ENCODE measurements at regions not wholly inside any gene's neighbourhood (a gene's known extent, or its start where the extent isn't known, plus 50 kb on each side); places are given as distances from the start of the nearest gene placed in this dataset.

DNA sequence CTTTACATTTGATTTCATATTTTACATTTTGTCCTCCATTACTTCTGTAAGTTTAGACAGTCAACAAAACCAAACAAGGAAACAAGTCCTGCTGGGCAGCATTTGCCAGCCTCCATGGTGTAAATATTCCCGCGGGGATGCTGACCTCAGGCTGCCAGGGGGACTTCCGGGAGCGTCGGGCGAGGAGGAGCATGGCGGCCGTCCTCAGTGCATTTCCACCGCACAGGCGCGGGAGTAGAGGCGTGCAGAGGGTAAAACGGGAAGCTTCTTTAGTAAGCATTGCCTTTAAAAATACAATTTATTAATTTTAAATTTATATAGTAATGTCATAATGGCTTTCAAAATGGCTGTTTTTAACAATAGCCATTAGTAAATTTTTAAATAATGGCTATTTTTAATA, 385.3 kb upstream of the IRX4 start:
- TF ChIP-seq EZH2 (IDR thresholded peaks at IDR 0.05), result no peak
- TF ChIP-seq, protein P1, sequence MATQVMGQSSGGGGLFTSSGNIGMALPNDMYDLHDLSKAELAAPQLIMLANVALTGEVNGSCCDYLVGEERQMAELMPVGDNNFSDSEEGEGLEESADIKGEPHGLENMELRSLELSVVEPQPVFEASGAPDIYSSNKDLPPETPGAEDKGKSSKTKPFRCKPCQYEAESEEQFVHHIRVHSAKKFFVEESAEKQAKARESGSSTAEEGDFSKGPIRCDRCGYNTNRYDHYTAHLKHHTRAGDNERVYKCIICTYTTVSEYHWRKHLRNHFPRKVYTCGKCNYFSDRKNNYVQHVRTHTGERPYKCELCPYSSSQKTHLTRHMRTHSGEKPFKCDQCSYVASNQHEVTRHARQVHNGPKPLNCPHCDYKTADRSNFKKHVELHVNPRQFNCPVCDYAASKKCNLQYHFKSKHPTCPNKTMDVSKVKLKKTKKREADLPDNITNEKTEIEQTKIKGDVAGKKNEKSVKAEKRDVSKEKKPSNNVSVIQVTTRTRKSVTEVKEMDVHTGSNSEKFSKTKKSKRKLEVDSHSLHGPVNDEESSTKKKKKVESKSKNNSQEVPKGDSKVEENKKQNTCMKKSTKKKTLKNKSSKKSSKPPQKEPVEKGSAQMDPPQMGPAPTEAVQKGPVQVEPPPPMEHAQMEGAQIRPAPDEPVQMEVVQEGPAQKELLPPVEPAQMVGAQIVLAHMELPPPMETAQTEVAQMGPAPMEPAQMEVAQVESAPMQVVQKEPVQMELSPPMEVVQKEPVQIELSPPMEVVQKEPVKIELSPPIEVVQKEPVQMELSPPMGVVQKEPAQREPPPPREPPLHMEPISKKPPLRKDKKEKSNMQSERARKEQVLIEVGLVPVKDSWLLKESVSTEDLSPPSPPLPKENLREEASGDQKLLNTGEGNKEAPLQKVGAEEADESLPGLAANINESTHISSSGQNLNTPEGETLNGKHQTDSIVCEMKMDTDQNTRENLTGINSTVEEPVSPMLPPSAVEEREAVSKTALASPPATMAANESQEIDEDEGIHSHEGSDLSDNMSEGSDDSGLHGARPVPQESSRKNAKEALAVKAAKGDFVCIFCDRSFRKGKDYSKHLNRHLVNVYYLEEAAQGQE (IDR thresholded peaks at IDR 0.05; ENCODE audit: low read depth), result no peak
- intact Hi-C loops (cut with micrococcal nuclease), result no loop called here
- ATAC-seq (no peak), DNase-seq (ENCODE audit: low read depth, low spot score) (no peak)
- H3K27ac ChIP-seq (ENCODE audit: low read depth, low read length), result no peak overlapping the region
- BruUV-seq (replicated peaks), result no TSS peak
- no peaks in the 10 kb centered on the region for H4K20me1 ChIP-seq (ENCODE audit: insufficient read depth)
- CTCF ChIA-PET, result no interaction called here
- H3K36me3 ChIP-seq (ENCODE audit: control insufficient read depth in 1 of 2, insufficient read depth in 2 of 2, low read length in 2 of 2), result no peaks in the 10 kb centered on the region
- no peak overlapping the region for H3K4me2 ChIP-seq (ENCODE audit: low read length)
- RAD21 ChIA-PET (ENCODE audit: low non-redundant PET in 1 of 2, low total read pairs in 2 of 2, uncharacterized antibody in 2 of 2, unreplicated experiment in 2 of 2), result no interaction called here
- H3K9ac ChIP-seq (ENCODE audit: low read length), result no peak overlapping the region
- no peaks in the 10 kb centered on the region for H3K4me1 ChIP-seq (ENCODE audit: control insufficient read depth in 1 of 2, insufficient read depth in 2 of 2, low read length in 2 of 2)
- H3K9me3 ChIP-seq (ENCODE audit: control insufficient read depth in 1 of 2, insufficient read depth in 1 of 2, low read depth in 1 of 2, low read length in 2 of 2), result no peaks in the 10 kb centered on the region
- H3K4me3 ChIP-seq (replicated peaks in 1 of 2; ENCODE audit: low read depth in 1 of 2, low read length in 2 of 2), result no peak overlapping the region
- H3K9me2 ChIP-seq (ENCODE audit: insufficient read depth), result no peaks in the 10 kb centered on the region
- POLR2A ChIA-PET, result no interaction called here
- H2AFZ ChIP-seq (ENCODE audit: low read depth, low read length, poor library complexity, severe bottlenecking), result no peak overlapping the region
- no peaks in the 10 kb centered on the region for H3K79me2 ChIP-seq (ENCODE audit: insufficient read depth, low read length)
- H3K27me3 ChIP-seq (ENCODE audit: insufficient read depth, low read length), result no peaks in the 10 kb centered on the region

DNA sequence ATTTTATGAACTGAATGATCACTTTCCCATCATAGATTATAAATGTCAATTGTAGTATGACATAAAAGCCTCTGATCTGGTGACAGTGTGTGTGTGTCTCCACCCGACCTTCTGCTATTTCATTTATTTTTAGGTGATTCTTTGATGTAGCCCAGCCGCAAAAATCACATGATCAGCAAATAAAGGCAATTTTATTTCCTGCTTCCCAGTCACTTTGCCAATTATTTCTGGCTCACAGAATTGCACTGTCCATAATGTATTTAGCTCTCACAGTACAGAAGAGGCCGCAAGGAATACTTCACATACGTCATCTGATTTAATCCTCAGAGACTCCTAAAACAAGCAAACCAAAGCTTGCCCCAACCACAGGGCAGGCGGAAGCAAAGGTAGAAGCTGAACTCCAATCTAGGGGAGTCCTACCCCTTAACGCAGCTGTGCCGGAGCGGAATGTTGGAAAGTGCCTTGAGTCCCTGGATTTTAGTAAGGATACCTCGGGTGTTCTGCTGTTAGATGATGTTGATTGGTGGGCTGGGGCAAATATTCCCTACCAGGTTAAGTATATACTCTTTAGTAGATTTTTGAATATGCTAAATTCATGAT, 384.0 kb upstream of the IRX4 start:
- Histone ChIP-seq H3K27ac (ENCODE audit: low read depth, low read length) (no peak overlapping the region), H3K9ac (ENCODE audit: low read length) (no peak overlapping the region), H3K9me3 (ENCODE audit: control insufficient read depth in 1 of 2, insufficient read depth in 1 of 2, low read depth in 1 of 2, low read length in 2 of 2) (no peaks in the 10 kb centered on the region), H3K36me3 (ENCODE audit: control insufficient read depth in 1 of 2, insufficient read depth in 2 of 2, low read length in 2 of 2) (no peaks in the 10 kb centered on the region), H2AFZ (ENCODE audit: low read depth, low read length, poor library complexity, severe bottlenecking) (no peak overlapping the region), H3K4me1 (ENCODE audit: control insufficient read depth in 1 of 2, insufficient read depth in 2 of 2, low read length in 2 of 2) (no peaks in the 10 kb centered on the region), H3K27me3 (ENCODE audit: insufficient read depth, low read length) (no peaks in the 10 kb centered on the region), H3K79me2 (ENCODE audit: insufficient read depth, low read length) (no peaks in the 10 kb centered on the region), H3K4me3 (replicated peaks in 1 of 2; ENCODE audit: low read depth in 1 of 2, low read length in 2 of 2) (no peak overlapping the region), H3K9me2 (ENCODE audit: insufficient read depth) (no peaks in the 10 kb centered on the region), H3K4me2 (ENCODE audit: low read length) (no peak overlapping the region), H4K20me1 (ENCODE audit: insufficient read depth) (no peaks in the 10 kb centered on the region)
- intact Hi-C loops (cut with micrococcal nuclease), result no loop called here
- POLR2A ChIA-PET, result no interaction called here
- DNase-seq (ENCODE audit: low read depth, low spot score), result no peak
- RAD21 ChIA-PET (ENCODE audit: low non-redundant PET in 1 of 2, low total read pairs in 2 of 2, uncharacterized antibody in 2 of 2, unreplicated experiment in 2 of 2), result no interaction called here
- no peak for TF ChIP-seq TCF7L2 (IDR thresholded peaks at IDR 0.05; ENCODE audit: borderline replicate concordance, extremely low read depth, insufficient read depth, insufficient read length)
- no peak for TF ChIP-seq ZNF274 (IDR thresholded peaks at IDR 0.05; ENCODE audit: low read depth, low read length)
- TF ChIP-seq CEBPB (IDR thresholded peaks at IDR 0.05; ENCODE audit: low read depth), result no peak
- TF ChIP-seq SIN3A (IDR thresholded peaks at IDR 0.05; ENCODE audit: low read depth), result no peak
- TF ChIP-seq ZFX (IDR thresholded peaks at IDR 0.05), result no peak
- no peak for TF ChIP-seq RAD21 (IDR thresholded peaks at IDR 0.05; ENCODE audit: low read depth)
- TF ChIP-seq, protein P1 (IDR thresholded peaks at IDR 0.05; ENCODE audit: low read depth), result no peak
- TF ChIP-seq FOSL1 (IDR thresholded peaks at IDR 0.05; ENCODE audit: low read depth), result no peak
- TF ChIP-seq YY1 (IDR thresholded peaks at IDR 0.05; ENCODE audit: extremely low read depth, insufficient replicate concordance, low read depth, low read length), result no peak
- TF ChIP-seq ELF1 (IDR thresholded peaks at IDR 0.05; ENCODE audit: borderline replicate concordance, low read depth), result no peak
- ATAC-seq, result no peak
- no TSS peak for BruUV-seq (replicated peaks)
- CTCF ChIA-PET, result no interaction called here

All from HCT116 (cell line).